ENCODE measurements at regions not wholly inside any gene's neighbourhood (a gene's known extent, or its start where the extent isn't known, plus 50 kb on each side); places are given as distances from the start of the nearest gene placed in this dataset.

GRCh38 chr19:30870876-30871275 lies 478.4 kb downstream of the TSHZ3 start:
- no peak overlapping the region for H3K4me3 ChIP-seq (ENCODE audit: low read depth, low read length)
- DNase-seq (ENCODE audit: low read depth) = no peak
- no peak for TF ChIP-seq CTCF (IDR thresholded peaks at IDR 0.05; ENCODE audit: insufficient read depth, low read depth, low read length)

GRCh38 chr19:30865511-30865910 lies 483.7 kb downstream of the TSHZ3 start:
- H3K4me3 ChIP-seq (ENCODE audit: low read depth, low read length) = no peak overlapping the region
- DNase-seq (ENCODE audit: low read depth) = no peak
- no peak for TF ChIP-seq CTCF (IDR thresholded peaks at IDR 0.05; ENCODE audit: insufficient read depth, low read depth, low read length)

GRCh38 chr19:30864391-30865215 lies 484.6 kb downstream of the TSHZ3 start:
- TF ChIP-seq CTCF (IDR thresholded peaks at IDR 0.05; ENCODE audit: insufficient read depth, low read depth, low read length) = no peak
- H3K4me3 ChIP-seq (ENCODE audit: low read depth, low read length) = no peak overlapping the region

GRCh38 chr19:30862876-30863275 lies 486.4 kb downstream of the TSHZ3 start:
- no peak overlapping the region for H3K4me3 ChIP-seq (ENCODE audit: low read depth, low read length)
- no peak for DNase-seq (ENCODE audit: low read depth)
- no peak for TF ChIP-seq CTCF (IDR thresholded peaks at IDR 0.05; ENCODE audit: insufficient read depth, low read depth, low read length)

More at GRCh38 chr19:30864391-30865215, 484.6 kb downstream of the TSHZ3 start:
- no peak for DNase-seq (ENCODE audit: low read depth)

- no peak for TF ChIP-seq CTCF (IDR thresholded peaks at IDR 0.05; ENCODE audit: insufficient read depth, low read depth, low read length)
- H3K4me3 ChIP-seq (ENCODE audit: low read depth, low read length) = no peak overlapping the region
- DNase-seq (ENCODE audit: low read depth) = no peak
Observed at GRCh38 chr19:30861919-30862318, 487.3 kb downstream of the TSHZ3 start.

- no peak for DNase-seq (ENCODE audit: low read depth)
- no peak for TF ChIP-seq CTCF (IDR thresholded peaks at IDR 0.05; ENCODE audit: insufficient read depth, low read depth, low read length)
- no peak overlapping the region for H3K4me3 ChIP-seq (ENCODE audit: low read depth, low read length)
Observed at GRCh38 chr19:30857966-30858490, 485.8 kb downstream of the ZNF536 start.

All from fibroblast of villous mesenchyme (primary cell).